Gastrocnemius medialis (tissue), 4 donors: ENCODE measurements at regions not wholly inside any gene's neighbourhood (a gene's known extent, or its start where the extent isn't known, plus 50 kb on each side); places are given as distances from the start of the nearest gene placed in this dataset.

Experiments
- ATAC-seq, 2 donors: fragments of 150-250 bp; one replicate each; pipeline ENCODE4 v1.9.1; 2016
- DNase-seq, 2 donors: peaks; one replicate each; pipeline ENCODE4 v3.0.0-alpha.2; 2019
- H3K27ac ChIP-seq, 4 donors: fragments of 200-600 bp; sonication (generic); 1 replicate in 1 of 4; 2 replicates in 3 of 4; pipeline ENCODE4 v1.5.1; 2016 to 2018; ENCODE audit warnings: mild to moderate bottlenecking in 2 of 4, moderate library complexity in 1 of 4
- H3K27me3 ChIP-seq, 3 donors: fragments of 200-600 bp; sonication (generic) in 2 of 3; 1 replicate in 1 of 3; 2 replicates in 2 of 3; pipeline versions ENCODE4 v1.5.1 to v1.6.0; 2016 to 2019; ENCODE audit warnings: mild to moderate bottlenecking in 1 of 3, moderate library complexity in 1 of 3
- H3K36me3 ChIP-seq, 2 donors: fragments of 200-600 bp; sonication (generic) in 1 of 2; one replicate each; pipeline ENCODE4 v1.5.1; 2017 to 2018
- H3K4me1 ChIP-seq, 2 donors: fragments of 200-600 bp; sonication (generic) in 1 of 2; one replicate each; pipeline ENCODE4 v1.5.1; 2016 to 2017; ENCODE audit warnings: mild to moderate bottlenecking in 2 of 2
- H3K4me3 ChIP-seq, 4 donors: fragments of 200-600 bp; sonication (generic) in 3 of 4; 1 replicate in 1 of 4; 2 replicates in 3 of 4; pipeline ENCODE4 v1.5.1; 2016 to 2019; ENCODE audit warnings: mild to moderate bottlenecking in 2 of 4
- H3K9me3 ChIP-seq, 3 donors: fragments of 200-600 bp; sonication (generic) in 2 of 3; 1 replicate in 1 of 3; 2 replicates in 2 of 3; pipeline ENCODE4 v1.5.1; 2016 to 2019
- CTCF ChIP-seq, 5 experiments: fragments of 450-650 bp in 3 of 5; fragments of 200-600 bp in 2 of 5; sonication (generic) in 2 of 5; IDR thresholded peaks in 4 of 5; conservative IDR thresholded peaks in 1 of 5; 1 replicate in 4 of 5; 2 replicates in 1 of 5; pipeline ENCODE4 v1.5.1; 2016 to 2019; ENCODE audit warnings: antibody characterized with exemption in 5 of 5, mild to moderate bottlenecking in 3 of 5, moderate library complexity in 3 of 5
- POLR2A ChIP-seq, 2 donors: fragments of 450-650 bp; IDR thresholded peaks; one replicate each; pipeline ENCODE4 v1.6.1; 2017; ENCODE audit warnings: antibody characterized with exemption in 2 of 2, mild to moderate bottlenecking in 2 of 2, moderate library complexity in 2 of 2
- in situ Hi-C, 4 donors: fragments of 200-750 bp; cut with MboI; loops; one replicate each; pipeline versions ENCODE4 v1.15.0 to v1.8.0; 2017; ENCODE audit warnings: low sequenced_read_pairs in 4 of 4
- intact Hi-C: fragments of 100-400 bp; cut with DNase I; formaldehyde crosslinking; loops from one replicate; pipeline ENCODE4 v1.15.1; 2023; ENCODE audit warnings: low total_unique reads

DNA sequence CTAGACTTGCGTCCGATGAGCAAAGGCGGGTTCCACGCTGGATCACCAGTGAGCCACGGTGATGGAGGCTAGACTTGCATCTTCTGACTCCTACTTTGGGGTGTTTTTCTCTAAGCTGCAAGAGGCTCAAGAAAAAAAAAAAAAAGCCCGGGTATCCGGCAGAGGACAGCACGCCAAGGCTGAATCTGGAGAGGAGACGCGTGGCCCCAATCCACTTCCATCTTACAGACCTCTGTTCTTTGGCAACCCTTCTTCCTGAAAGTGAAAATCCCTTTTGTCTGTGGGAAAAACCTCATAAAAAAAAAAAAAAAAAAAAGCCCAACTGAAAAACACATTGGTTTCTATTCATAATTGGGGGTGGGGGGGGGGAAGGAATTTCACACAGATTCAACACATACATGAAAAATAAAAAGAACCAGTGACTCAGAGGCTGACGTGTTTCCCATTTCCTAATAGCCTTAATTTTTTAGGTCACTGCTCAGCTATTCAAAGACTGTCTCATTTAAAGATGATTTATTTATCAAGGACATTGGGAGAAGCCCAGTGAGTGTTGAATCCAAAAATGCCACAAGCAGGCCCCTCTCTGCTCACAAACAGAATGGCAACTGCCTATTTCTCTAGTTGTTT is 258.3 kb downstream of the FOXL1 start:
- in situ Hi-C loops (no loop called here), intact Hi-C loops (no loop called here)
- Histone ChIP-seq H3K9me3 (no peaks in the 10 kb centered on the region), H3K27me3 (no peaks in the 10 kb centered on the region), H3K27ac (no peak overlapping the region), H3K36me3 (no peaks in the 10 kb centered on the region), H3K4me1 (no peaks in the 10 kb centered on the region), H3K4me3 (no peak overlapping the region)
- DNase-seq: no peak
- no peak for TF ChIP-seq POLR2A (IDR thresholded peaks at IDR 0.05)
- TF ChIP-seq CTCF (IDR thresholded peaks at IDR 0.05 in 4 of 5, conservative IDR thresholded peaks at IDR 0.05 in 1 of 5): no peak
- no peak for ATAC-seq

GRCh38 chr16:86843812-86844211 is 265.5 kb downstream of the FOXL1 start:
- in situ Hi-C loops (no loop called here), intact Hi-C loops (no loop called here)
- H3K27ac ChIP-seq: no peak overlapping the region
- no peak for TF ChIP-seq CTCF (IDR thresholded peaks at IDR 0.05 in 4 of 5, conservative IDR thresholded peaks at IDR 0.05 in 1 of 5)
- no peak for TF ChIP-seq POLR2A (IDR thresholded peaks at IDR 0.05)
- ATAC-seq (no peak), DNase-seq (no peak)
- no peaks in the 10 kb centered on the region for H3K4me1 ChIP-seq
- no peaks in the 10 kb centered on the region for H3K27me3 ChIP-seq
- H3K9me3 ChIP-seq: no peaks in the 10 kb centered on the region
- H3K36me3 ChIP-seq: no peaks in the 10 kb centered on the region
- H3K4me3 ChIP-seq: no peak overlapping the region

GRCh38 chr16:86844695-86845094 is 266.3 kb downstream of the FOXL1 start:
- Histone ChIP-seq H3K9me3 (no peaks in the 10 kb centered on the region), H3K27ac (no peak overlapping the region), H3K4me3 (no peak overlapping the region), H3K4me1 (no peaks in the 10 kb centered on the region), H3K36me3 (no peaks in the 10 kb centered on the region), H3K27me3 (no peaks in the 10 kb centered on the region)
- TF ChIP-seq CTCF (IDR thresholded peaks at IDR 0.05 in 4 of 5, conservative IDR thresholded peaks at IDR 0.05 in 1 of 5): no peak
- no peak for TF ChIP-seq POLR2A (IDR thresholded peaks at IDR 0.05)
- no peak for ATAC-seq
- in situ Hi-C loops: no loop called here
- no peak for DNase-seq
- intact Hi-C loops: no loop called here

- no peak overlapping the region for H3K27ac ChIP-seq
- in situ Hi-C loops: no loop called here
- H3K4me3 ChIP-seq: no peak overlapping the region
- no peaks in the 10 kb centered on the region for H3K36me3 ChIP-seq
- no peaks in the 10 kb centered on the region for H3K9me3 ChIP-seq
- no peaks in the 10 kb centered on the region for H3K4me1 ChIP-seq
- intact Hi-C loops: no loop called here
- H3K27me3 ChIP-seq: no peaks in the 10 kb centered on the region
- TF ChIP-seq CTCF (IDR thresholded peaks at IDR 0.05 in 4 of 5, conservative IDR thresholded peaks at IDR 0.05 in 1 of 5): no peak
- TF ChIP-seq POLR2A (IDR thresholded peaks at IDR 0.05): no peak
- no peak for DNase-seq
- ATAC-seq: no peak
Measured at GRCh38 chr16:86846136-86846535, 267.8 kb downstream of the FOXL1 start.

GRCh38 chr16:86848821-86849220 is 270.5 kb downstream of the FOXL1 start:
- in situ Hi-C loops: no loop called here
- no peaks in the 10 kb centered on the region for H3K4me1 ChIP-seq
- H3K9me3 ChIP-seq: no peaks in the 10 kb centered on the region
- intact Hi-C loops: no loop called here
- no peak overlapping the region for H3K27ac ChIP-seq
- no peak for ATAC-seq
- no peak for DNase-seq
- H3K36me3 ChIP-seq: no peaks in the 10 kb centered on the region
- no peak for TF ChIP-seq CTCF (IDR thresholded peaks at IDR 0.05 in 4 of 5, conservative IDR thresholded peaks at IDR 0.05 in 1 of 5)
- no peak for TF ChIP-seq POLR2A (IDR thresholded peaks at IDR 0.05)
- no peaks in the 10 kb centered on the region for H3K27me3 ChIP-seq
- H3K4me3 ChIP-seq: no peak overlapping the region
